Mesothelial cell of epicardium (in vitro differentiated cells): ENCODE measurements at regions not wholly inside any gene's neighbourhood (a gene's known extent, or its start where the extent isn't known, plus 50 kb on each side); places are given as distances from the start of the nearest gene placed in this dataset.
"Not testable (repeated sequence)": the region's sequence is repeated elsewhere in the genome, so short reads cannot be mapped to it uniquely, and the experiment has no call there.

Source experiments
- DNase-seq, 2 experiments: peaks; one replicate each; pipeline ENCODE4 v3.0.0; 2021; ENCODE audit warnings: low spot score in 2 of 2; ENCODE audit not compliant: unreplicated experiment in 2 of 2
- H3K27ac Mint-ChIP-seq: 2 replicates; pipeline ENCODE4 v1.8.0; 2021; ENCODE audit warnings: mixed read lengths
- H3K27me3 Mint-ChIP-seq: 2 replicates; pipeline ENCODE4 v1.8.0; 2021; ENCODE audit warnings: low read depth, mixed read lengths
- H3K36me3 Mint-ChIP-seq: 2 replicates; pipeline ENCODE4 v1.8.0; 2021; ENCODE audit warnings: mixed read lengths
- H3K4me1 Mint-ChIP-seq: 2 replicates; pipeline ENCODE4 v1.8.0; 2021; ENCODE audit warnings: mixed read lengths
- H3K4me3 Mint-ChIP-seq: 2 replicates; pipeline ENCODE4 v1.8.0; 2021; ENCODE audit warnings: mild to moderate bottlenecking, moderate library complexity, mixed read lengths
- H3K9me3 Mint-ChIP-seq: 2 replicates; pipeline ENCODE4 v1.8.0; 2021; ENCODE audit warnings: mixed read lengths
- TF ChIP-seq, protein P1 (sequence below): fragments of 200-600 bp; sonication (generic); IDR thresholded peaks from one replicate; pipeline ENCODE4 v1.5.0; 2021; ENCODE audit warnings: antibody characterized with exemption; ENCODE audit not compliant: unreplicated experiment

- H3K27ac Mint-ChIP-seq: no peak overlapping the region
- H3K4me1 Mint-ChIP-seq: no peaks in the 10 kb centered on the region
- H3K27me3 Mint-ChIP-seq: no peaks in the 10 kb centered on the region
- H3K9me3 Mint-ChIP-seq: peaks cover 3% of the 10 kb centered on the region
- TF ChIP-seq, protein P1, sequence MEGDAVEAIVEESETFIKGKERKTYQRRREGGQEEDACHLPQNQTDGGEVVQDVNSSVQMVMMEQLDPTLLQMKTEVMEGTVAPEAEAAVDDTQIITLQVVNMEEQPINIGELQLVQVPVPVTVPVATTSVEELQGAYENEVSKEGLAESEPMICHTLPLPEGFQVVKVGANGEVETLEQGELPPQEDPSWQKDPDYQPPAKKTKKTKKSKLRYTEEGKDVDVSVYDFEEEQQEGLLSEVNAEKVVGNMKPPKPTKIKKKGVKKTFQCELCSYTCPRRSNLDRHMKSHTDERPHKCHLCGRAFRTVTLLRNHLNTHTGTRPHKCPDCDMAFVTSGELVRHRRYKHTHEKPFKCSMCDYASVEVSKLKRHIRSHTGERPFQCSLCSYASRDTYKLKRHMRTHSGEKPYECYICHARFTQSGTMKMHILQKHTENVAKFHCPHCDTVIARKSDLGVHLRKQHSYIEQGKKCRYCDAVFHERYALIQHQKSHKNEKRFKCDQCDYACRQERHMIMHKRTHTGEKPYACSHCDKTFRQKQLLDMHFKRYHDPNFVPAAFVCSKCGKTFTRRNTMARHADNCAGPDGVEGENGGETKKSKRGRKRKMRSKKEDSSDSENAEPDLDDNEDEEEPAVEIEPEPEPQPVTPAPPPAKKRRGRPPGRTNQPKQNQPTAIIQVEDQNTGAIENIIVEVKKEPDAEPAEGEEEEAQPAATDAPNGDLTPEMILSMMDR: no peak
- DNase-seq: no peak
- H3K4me3 Mint-ChIP-seq: no peak overlapping the region
- no peaks in the 10 kb centered on the region for H3K36me3 Mint-ChIP-seq
These were observed 301.7 kb upstream of the SEMA6A start for GRCh38 chr5:116876240-116876840.

DNA sequence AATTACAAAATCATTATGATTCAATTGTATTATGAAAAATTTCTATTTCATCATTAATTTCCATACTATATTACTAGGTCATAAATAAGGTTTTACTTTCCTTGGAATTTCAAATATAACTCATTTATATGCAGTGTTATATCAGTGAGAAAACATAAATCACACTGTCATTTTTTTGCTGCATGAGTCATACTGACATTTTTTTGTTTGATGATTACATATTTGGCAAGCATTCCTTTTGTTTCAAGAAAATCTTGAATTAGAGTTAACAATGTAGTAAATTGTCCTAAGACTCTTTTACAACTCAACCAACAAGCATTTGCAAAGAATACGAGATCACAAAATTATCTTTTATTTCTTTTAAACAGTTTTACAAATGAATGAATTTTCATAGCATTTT is 298.4 kb upstream of the SEMA6A start:
- Mint-ChIP-seq H3K36me3 (no peaks in the 10 kb centered on the region), H3K4me1 (no peaks in the 10 kb centered on the region), H3K27ac (no peak overlapping the region), H3K9me3 (peaks cover 17% of the 10 kb centered on the region), H3K4me3 (no peak overlapping the region), H3K27me3 (no peaks in the 10 kb centered on the region)
- no peak for DNase-seq
- TF ChIP-seq, protein P1: no peak

- H3K4me1 Mint-ChIP-seq: no peaks in the 10 kb centered on the region
- peaks cover 17% of the 10 kb centered on the region for H3K9me3 Mint-ChIP-seq
- H3K27ac Mint-ChIP-seq: no peak overlapping the region
- TF ChIP-seq, protein P1: no peak
- no peak for DNase-seq
- no peaks in the 10 kb centered on the region for H3K27me3 Mint-ChIP-seq
- H3K36me3 Mint-ChIP-seq: no peaks in the 10 kb centered on the region
- no peak overlapping the region for H3K4me3 Mint-ChIP-seq
These were observed 297.9 kb upstream of the SEMA6A start for GRCh38 chr5:116872486-116872885.

DNA sequence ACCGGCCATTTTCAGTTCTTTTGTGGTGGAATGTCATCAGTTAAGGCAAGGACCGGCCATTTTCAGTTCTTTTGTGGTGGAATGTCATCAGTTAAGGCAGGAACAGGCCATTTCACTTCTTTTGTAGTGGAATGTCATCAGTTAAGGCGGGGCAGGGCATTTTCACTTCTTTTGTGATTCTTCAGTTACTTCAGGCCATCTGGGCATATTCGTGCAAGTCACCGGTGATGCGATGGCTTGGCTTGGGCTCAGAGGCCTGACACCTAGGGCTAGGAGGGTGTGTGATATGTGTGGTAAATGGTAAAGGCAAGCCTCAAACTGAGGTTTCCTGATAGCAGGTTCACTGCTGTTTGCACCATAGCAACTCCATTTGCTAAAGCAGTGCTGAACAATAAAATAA is 293.2 kb upstream of the SEMA6A start:
- peaks cover 23% of the 10 kb centered on the region for H3K4me1 Mint-ChIP-seq
- DNase-seq, H3K4me3 Mint-ChIP-seq, H3K27me3 Mint-ChIP-seq, H3K27ac Mint-ChIP-seq, H3K36me3 Mint-ChIP-seq: not testable (repeated sequence)
- H3K9me3 Mint-ChIP-seq: peaks cover 17% of the 10 kb centered on the region

GRCh38 chr5:116865651-116866050 is 291.0 kb upstream of the SEMA6A start:
- no peak overlapping the region for H3K27ac Mint-ChIP-seq
- peaks cover 14% of the 10 kb centered on the region for H3K9me3 Mint-ChIP-seq
- H3K4me1 Mint-ChIP-seq: peaks cover 24% of the 10 kb centered on the region
- H3K36me3 Mint-ChIP-seq: no peaks in the 10 kb centered on the region
- TF ChIP-seq, protein P1: no peak
- no peaks in the 10 kb centered on the region for H3K27me3 Mint-ChIP-seq
- no peak overlapping the region for H3K4me3 Mint-ChIP-seq
- DNase-seq: no peak

DNA sequence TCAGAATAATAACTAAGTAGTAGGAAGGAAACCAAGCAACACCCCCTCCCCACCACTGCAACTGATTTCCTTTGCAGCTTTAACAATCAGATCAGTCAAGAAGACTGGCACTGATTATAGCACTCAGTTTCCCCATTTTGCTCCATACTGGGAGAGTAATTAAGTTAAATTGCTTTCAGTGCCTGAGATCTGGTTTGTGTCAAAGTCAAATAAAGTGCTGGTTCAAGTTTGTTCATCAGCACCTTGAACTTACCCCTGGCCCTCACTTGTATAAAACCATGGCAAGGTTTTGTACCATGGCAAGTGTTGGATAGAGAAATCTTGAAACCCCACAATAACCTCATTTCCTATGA is 290.2 kb upstream of the SEMA6A start:
- Mint-ChIP-seq H3K27me3 (no peaks in the 10 kb centered on the region), H3K4me3 (no peak overlapping the region), H3K27ac (peak overlapping the region; percentile 7), H3K36me3 (no peaks in the 10 kb centered on the region), H3K9me3 (peaks cover 8% of the 10 kb centered on the region), H3K4me1 (peaks cover 30% of the 10 kb centered on the region)
- TF ChIP-seq, protein P1: no peak
- DNase-seq: no peak
